NOMO-1 treated with DMSO at 0.1 percent for 48 hours (cell line): ENCODE measurements at regions not wholly inside any gene's neighbourhood (a gene's known extent, or its start where the extent isn't known, plus 50 kb on each side); places are given as distances from the start of the nearest gene placed in this dataset.

Source experiments
- DNase-seq: peaks from one replicate; lab custom pipeline; 2025; ENCODE audit not compliant: unreplicated experiment; lab: John Stamatoyannopoulos, UW

GRCh38 chr16:73286346-73287267 lies 238.7 kb upstream of the ZFHX3 start:
- DNase-seq = no peak

GRCh38 chr16:73285436-73286201 lies 237.7 kb upstream of the ZFHX3 start:
- no peak for DNase-seq

DNA sequence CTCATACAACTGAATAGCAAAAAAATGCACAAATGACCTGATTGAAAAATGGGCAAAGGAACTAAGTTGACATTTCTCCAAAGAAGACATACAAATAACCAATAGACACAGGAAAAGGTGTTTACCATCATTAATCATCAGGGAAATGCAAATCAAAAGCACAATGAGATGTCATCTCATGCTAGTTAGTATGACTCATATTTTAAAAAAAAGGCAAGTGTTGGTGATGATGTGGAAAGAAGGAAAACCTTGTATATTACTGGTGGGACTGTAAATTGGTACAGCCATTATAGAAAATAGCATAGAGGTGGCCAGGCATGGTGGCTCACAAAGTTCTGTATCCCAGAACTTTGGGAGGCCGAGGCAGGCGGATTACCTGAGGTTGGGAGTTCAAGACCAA lies 232.5 kb upstream of the ZFHX3 start:
- no peak for DNase-seq

DNA sequence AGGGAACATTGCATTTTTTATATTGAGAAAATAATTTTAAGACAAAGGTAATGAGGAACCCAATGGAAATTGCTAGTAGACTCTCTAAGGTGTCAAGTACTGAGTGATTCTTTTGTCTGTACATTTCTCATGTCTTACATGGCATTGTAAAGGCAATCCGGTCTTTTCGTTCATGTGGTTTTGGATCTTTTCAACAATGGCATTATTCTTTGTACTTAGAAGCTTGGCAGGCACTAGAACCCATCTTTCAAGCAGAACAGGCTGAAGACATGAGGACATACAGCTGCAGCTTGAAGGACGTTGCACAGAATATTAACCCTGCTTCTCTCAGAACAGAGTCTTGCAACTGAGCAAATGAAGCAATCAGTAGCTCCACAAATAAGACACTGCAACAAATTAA lies 231.5 kb upstream of the ZFHX3 start:
- no peak for DNase-seq

- no peak for DNase-seq
Measured at GRCh38 chr16:73277071-73277470, 229.1 kb upstream of the ZFHX3 start.

GRCh38 chr16:73275448-73275847 lies 227.5 kb upstream of the ZFHX3 start:
- no peak for DNase-seq

DNA sequence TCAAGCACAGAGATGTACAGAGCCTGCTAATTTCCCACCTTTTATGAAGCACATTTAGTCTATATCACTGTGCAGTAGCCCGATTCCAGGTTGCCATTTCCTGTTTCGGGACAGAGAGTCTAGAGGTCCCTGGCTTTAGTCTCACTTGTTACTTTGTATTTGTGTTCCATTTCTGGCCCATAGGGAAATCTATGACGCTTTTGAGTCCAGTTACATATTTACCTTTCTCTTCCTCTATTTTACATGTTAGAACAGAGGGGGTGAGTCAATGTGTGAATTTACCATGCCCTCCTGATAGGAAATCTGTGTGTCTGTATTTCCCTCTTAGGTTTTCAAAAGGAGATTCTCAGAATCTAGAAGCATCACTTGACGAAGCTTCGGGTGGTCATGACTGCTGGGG lies 227.1 kb upstream of the ZFHX3 start:
- no peak for DNase-seq

DNA sequence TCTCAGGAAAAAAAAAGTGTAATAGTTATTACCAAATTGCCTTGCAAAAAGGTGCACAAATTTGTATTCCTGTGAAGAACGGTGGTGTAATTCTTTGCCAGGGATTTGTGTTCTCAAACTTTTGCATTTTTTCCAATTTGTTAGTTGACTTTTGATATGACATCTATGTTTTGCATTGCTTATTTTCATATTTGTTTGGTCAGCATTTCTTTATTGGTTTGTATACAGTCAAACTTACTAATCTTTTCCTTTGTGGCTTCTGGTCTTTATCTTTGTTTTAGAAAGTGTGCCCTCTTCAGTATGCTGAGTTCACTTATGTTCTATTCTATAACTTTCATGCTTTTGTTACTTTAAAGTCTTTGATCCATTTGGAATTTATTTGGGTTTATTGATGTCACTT lies 226.2 kb upstream of the ZFHX3 start:
- no peak for DNase-seq

DNA sequence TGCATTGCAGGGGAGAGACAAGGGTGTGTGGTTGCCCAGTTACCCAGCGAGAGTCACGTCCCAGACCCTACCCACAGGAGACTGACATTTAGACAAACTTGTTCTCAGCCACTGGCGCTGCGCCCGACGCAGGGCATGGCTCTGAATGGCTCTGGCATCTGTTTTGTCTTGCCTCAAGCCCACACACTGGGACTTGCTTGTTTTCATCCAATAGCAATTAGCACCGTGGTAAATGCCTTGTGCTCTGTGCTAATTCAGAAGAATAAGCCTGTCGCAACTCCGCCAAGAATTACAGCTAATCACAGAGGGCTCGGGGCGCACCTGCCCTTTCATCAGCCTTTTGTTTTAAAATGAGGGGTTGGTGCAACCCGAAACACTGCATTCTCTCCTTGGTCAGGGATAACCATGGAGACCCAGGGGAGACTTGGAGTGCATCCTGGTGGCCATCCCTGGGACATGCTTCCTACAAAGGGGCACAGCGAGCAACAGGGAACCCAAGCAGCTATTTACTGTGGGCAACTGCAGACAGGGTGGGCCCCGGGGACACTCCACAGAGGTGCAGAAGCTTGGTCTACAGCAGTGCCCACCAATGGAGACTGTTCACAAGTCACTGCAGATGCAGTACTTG lies 220.6 kb upstream of the ZFHX3 start:
- DNase-seq = no peak

GRCh38 chr16:73265935-73266334 lies 218.0 kb upstream of the ZFHX3 start:
- no peak for DNase-seq

DNA sequence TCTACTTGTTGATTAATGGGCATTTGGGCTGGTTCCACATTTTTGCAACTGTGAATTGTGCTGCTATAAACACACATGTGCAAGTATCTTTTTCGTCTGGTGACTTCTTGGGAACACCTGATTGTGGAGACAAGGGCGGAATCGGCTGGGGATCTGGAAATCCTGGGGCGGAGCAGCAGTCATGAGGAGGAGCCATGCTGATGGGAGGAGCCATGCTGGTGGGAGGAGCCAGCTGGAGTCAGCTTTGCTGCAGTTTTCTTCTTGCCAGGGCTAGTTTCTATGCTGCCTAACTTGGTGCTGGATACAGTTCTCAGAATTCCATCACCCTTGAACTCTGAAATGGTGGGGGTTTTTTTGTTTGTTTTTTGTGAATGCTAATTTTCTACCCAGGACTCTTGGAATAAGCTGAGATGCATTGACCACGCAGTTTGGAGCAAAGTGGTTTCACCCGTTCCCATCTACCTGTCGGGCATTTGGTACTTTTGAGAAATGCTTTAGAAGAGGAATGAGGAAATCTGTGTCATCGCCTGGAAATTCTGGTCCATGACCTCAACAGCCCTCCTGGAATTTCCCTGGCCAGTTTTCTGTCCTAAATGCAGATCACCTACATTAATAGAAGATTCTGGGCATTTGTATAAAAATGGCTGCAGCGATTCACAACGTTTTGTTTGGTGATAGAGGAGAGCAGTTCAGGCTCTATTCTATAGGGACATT lies 217.4 kb upstream of the ZFHX3 start:
- DNase-seq = no peak

- DNase-seq = no peak
Measured at GRCh38 chr16:73262931-73263330, 215.0 kb upstream of the ZFHX3 start.

- DNase-seq = no peak
Measured at GRCh38 chr16:73255031-73255430, 207.1 kb upstream of the ZFHX3 start.

DNA sequence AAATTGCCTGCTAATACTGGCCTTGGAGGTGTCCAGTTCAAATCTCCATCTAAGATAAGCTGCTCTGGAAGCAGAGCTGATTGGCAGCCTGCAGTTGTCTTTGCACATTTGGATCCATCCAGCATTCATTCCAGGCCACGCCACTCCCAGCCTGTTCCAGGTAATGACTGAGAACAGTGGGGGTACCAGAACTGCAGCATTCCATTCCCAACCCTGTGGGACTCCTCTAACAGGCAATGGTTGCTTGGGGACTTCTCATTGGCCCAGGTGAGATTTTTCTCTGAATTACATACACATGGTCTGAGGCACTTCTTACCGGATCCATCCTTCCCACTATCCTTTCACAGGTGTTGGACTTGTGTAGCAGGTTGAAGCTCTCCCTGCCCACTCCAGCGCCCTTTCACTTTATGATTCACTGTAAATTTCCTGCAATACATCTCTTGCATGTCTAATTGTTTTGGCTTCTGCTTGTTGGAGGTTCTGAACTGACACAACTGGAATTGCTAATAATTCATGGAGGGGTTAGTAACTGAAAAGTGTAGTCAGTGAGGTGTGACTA lies 206.1 kb upstream of the ZFHX3 start:
- no peak for DNase-seq

GRCh38 chr16:73252446-73252845 lies 204.5 kb upstream of the ZFHX3 start:
- no peak for DNase-seq

- DNase-seq = no peak
Measured at GRCh38 chr16:73251608-73252007, 203.7 kb upstream of the ZFHX3 start.

DNA sequence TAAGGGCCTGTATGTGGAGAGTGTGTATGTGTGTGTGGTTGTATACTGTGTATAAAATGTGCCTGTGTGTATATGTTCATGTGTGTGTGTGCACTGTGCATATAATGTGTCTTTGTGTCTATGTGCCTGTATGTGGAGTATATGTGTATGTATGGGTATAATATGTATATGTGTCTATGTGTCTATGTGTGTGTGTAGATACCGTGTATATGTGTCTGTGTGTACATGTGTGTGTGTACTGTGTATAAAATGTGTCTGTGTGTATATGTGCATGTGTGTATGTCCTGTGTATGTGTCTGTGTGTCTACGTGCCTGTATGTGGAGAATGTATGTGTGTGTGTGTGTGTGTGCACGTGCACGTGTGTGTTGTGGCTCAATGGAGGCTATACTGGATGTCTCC lies 200.4 kb upstream of the ZFHX3 start:
- DNase-seq = no peak

- DNase-seq = no peak
Measured at GRCh38 chr16:73240920-73241319, 193.0 kb upstream of the ZFHX3 start.

- DNase-seq = no peak
Measured at GRCh38 chr16:73237601-73238000, 189.7 kb upstream of the ZFHX3 start.

DNA sequence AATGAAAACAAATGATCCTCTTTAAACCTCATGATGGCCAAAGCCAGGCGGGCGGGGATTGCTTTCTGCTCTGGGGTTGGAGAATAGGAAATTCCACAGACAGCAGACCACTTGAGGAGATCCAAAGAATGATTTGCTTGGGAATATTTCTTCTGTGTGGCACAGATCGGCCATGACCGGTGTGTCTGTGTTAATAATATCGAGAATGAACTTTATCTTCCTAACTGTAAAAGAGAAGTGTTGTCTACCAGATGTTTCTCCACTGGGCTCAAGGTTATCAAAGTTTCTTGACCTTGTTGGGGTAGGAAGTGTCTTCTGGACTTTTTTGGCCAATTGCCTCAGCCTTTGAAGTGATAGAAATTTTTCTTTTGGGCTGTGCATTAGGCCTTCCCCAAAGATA lies 186.6 kb upstream of the ZFHX3 start:
- DNase-seq = no peak
